Activated T-helper 1 cell treated with anti-CD3 and anti-CD28 coated beads, Interleukin-2, amount 50 U/mL, for 16 hours (primary cell): ENCODE measurements at regions not wholly inside any gene's neighbourhood (a gene's known extent, or its start where the extent isn't known, plus 50 kb on each side); places are given as distances from the start of the nearest gene placed in this dataset.
"Not testable (repeated sequence)": the region's sequence is repeated elsewhere in the genome, so short reads cannot be mapped to it uniquely, and the experiment has no call there.

Source experiments
- DNase-seq, 2 donors: peaks; one replicate each; pipeline ENCODE4 v3.0.0-alpha.2; 2020; ENCODE audit warnings: low read depth in 1 of 2, low spot score in 1 of 2

DNA sequence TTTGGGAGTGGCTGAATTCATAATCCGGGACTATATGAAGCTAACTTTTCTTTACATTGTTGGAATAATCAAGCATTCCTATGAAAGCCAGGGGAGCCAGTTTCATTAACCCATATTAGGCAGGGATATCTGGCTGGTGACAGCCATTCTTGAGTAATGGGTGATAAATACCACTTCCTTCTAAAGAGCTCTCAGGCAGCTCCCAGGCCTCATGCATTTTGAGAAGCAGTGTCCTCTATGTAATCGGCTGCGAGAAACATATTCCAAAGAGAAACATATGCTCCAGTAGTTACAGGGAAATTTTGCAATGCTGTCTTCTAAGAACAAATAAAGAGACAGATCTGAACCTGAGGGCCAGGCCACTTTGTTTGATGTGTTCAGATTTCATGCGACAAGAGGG is 83.1 kb downstream of the MSX2 start:
- no peak for DNase-seq

DNA sequence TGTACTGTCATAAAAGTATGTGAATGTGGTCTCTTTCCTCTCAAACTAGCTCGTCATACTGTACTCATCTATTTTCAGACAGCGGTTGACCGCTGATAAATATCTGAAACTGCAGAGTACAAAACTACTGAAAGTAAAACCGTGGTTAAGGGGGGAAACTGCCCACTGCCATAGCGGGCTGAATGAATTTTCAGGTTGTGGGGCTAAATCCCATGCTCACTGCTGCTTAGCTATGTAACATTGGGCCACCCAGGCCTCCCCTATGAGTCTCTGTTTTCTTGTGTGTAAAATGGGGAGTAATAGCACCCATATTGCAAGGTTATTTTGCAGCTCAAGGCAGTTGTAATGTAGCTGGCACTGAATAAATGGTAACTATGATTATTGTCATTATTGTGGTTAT is 82.3 kb downstream of the MSX2 start:
- no peak for DNase-seq

DNA sequence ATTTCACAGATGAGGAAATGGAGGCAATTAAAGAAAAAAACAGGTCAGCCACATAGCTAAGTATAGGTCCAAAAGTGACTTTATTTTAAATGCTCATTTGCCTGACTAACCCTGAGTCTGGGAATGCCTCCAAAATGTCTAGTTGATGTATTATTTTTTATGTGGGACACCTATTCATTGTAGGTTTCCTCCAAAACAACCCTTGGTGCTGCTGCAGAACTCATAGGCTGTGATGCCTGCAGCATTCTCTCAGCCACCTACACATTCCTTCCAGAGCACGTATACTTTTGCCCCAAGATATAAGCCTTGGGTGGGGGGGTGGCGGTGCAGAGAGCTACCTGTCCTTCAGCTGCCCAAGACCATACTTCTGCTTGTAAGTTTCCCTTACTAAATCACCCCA is 77.4 kb downstream of the MSX2 start:
- DNase-seq, result no peak

DNA sequence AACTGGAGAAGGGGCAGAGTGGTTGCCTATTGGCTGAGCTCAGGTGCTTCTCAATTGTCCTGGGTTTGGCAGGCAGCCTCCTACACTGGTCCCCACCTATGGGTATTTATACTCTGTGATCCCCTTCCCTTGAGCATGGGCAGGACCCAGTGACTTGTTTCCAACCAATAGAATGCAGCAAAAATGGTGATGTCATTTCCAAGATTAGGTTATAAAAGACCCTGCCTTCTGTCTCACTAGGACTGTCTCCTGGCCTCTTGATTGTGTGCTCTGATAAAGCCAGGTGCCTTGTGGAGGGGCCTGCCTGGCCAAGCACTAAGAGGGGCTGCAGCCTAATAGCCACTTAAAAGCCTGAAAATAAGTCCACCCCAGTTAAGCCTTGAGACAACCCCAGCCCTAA is 76.1 kb downstream of the MSX2 start:
- no peak for DNase-seq

DNA sequence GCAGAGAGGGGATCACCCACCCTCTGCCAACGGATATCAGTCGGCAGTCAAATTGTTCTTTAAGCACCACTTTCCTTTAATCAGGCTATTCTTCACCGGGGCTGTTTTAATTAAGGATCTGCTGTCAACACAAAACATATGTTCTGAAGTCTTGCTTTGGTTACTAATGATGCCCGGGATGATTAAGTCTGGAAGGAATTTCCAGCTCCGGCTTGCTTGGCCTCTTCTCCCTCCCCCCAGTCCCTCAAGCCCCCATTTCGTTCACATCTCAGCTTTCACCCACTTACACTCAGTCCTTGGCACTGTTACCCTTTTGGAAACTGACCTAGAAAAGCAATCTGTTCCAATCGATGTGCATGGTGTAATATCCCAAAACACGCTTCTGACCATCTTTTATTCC is 74.7 kb downstream of the MSX2 start:
- DNase-seq, result no peak

DNA sequence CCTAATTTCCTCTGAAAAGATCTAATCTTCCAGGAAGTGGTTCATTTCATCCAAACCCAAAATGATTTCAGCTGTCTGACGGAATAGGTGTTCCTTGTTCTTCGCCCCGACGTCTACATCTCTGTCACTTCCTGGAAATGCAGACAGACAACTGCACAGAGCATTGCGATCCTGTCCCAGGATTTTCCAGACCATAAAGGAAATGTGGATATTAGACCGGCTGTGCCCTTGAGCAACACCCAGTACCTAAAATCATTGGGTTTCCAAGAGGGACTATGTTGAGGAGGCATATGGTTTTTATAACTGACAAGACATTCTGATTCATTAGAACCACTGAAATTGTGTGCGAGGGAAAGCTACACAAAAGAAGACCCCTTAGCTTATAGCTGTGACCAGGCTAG is 74.2 kb downstream of the MSX2 start:
- no peak for DNase-seq

DNA sequence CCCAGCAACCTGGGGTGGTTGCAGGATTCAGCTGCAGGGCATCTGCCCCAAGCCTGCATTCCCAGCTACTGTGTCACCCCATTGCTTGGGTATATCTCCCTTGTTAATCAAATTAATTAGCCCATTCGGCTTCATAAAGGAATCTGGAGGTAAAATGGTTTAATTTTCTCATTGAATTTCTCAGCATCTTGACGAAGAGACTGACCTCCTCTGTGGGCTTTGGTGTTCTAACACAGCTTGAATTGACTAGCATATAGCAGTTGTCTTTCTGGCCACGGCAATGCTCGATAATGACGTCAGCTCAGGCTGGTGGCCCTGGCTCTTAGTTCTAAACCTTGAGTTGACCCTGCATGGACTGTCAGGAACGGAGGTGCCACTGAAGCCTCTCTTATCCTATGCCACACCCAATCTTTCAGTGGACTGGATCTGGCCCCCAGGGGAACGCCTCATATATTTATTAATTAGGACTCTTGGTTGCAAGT is 72.4 kb downstream of the MSX2 start:
- DNase-seq, result no peak

DNA sequence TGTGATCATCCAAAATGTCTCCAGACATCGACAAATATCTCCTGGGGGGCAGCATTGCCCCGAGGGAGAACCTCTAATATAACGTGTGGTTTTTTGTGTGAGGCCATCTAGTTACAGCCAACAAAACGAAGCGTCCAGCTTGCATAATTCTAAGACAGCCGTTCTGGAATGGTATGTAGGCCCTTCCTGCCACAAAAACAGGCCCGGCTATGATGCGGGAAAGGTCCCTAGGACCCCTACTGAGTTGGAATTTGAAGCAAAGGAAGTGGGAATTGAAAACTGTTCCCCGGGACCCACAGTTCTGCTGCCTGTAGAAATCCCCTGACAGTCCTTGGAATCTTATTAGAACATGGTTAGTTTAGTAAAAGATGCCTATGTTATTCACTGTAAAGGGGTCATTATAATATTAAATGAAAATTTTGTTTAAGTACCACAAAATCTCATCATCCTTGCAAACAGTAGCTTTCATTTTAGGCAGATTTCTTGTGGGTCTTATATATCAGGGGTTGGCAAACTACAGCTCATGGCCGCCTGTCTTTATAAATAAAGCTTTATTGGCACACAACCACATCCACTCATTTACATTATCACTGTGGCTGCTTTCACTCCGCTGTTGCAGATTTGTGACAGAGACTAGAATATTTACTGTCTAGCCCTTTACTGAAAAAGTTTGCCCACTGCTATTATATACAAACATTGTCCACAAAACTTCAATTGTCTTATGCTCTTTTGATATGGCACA is 70.7 kb downstream of the MSX2 start:
- no peak for DNase-seq

DNA sequence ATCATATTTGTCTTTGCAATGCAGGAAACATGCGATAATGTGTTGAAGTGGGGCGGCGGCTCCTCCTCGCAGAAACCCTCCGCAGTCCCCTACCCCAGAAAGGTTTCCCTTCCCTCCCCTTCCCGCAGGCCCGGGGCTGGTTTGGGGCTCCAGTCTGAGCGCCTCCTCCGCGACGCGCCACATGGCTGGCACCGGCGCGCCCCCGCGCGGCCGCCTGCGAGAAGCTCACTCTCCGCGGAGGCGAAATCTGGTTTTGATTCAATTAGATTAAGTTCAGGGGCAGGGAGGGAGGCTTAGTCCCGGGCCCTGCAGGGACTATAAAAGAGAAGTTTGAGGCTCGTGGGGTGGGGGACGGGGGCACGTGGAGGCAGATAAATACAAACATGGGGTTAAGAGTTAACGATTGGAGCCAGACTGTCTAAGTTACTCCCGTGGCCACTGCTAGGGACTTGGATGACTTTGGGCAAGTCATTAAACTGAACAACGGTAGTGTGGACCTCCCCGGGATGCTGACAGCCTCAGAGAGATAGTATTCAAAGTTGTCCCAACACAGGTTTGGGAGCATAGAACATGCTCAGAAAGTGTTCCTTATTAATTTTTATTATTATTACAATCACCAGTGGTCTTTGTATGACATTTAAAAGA is 69.4 kb downstream of the MSX2 start:
- DNase-seq, result peak; percentile 2 to 6

DNA sequence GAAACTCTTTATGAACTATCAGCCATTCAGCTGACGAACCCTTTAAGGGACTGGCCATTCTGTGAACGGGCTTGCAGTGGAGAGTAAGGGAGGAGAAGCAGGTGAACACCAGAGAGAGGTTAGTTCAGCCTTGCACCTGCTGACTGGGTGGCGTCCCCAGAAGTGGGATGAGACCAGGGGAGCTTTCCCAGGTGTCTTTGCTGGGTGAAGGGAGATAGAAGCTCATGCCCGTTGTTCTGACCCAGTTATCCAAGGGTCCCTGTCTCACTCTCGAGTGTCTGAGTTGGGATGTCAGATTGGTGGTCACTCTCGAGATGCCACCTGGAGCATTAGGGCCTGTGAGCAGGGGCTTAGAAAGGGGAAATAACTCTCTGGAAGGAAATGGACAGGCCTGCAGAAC is 68.7 kb downstream of the MSX2 start:
- no peak for DNase-seq

DNA sequence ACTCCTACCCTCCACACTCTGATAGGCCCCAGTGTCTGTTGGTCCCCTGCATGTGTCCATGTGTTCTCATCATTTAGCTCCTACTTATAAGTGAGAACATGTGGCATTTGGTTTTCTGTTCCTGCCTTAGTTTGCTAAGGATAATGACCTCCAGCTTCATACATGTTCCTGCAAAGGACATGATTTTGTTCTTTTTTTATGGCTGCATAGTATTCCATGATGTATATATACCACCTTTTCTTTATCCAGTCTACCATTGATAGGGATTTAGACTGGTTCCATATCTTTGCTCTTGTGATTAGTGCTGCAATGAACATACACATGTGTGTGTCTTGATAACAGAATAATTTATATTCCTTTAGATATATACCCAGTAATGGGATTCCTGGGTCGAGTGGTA is 67.9 kb downstream of the MSX2 start:
- DNase-seq, result not testable (repeated sequence)

DNA sequence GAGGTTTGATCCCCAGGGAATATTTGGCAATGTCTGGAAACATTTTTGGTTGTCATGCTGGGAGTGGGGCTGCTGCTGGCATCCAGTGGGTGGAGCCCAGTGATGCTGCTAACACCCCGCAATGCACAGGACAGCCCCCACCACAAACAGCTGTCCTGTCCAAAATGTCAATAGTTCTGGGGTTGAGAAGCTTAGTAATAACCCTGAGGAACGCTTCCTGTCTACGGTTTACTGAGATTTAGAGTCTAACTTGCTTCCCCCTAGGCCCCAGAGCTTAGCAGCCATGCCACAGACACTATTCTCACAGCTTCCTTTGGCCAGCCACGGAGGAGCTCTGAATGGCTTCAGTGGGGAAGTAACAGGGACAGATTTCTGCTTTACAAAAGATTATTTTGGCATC is 66.5 kb downstream of the MSX2 start:
- no peak for DNase-seq

DNA sequence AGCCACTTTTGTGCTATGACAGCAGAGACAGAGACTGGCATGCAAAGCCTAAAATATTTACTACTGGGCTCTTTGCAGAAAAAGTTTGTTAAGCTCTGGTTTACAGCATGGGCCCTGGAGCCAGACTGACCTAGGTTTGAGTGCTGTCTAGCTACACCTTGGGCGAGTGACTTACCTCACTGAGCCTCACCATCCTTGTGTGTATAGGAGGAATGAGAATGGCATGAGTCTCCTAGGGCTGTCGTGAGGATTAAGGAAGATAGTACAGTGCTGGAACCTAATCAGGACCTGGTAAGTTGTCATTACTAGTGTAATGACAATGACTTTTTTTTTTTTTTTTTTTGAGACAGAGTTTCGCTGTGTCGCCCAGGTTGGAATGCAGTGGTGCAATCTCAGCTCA is 65.2 kb downstream of the MSX2 start:
- no peak for DNase-seq

DNA sequence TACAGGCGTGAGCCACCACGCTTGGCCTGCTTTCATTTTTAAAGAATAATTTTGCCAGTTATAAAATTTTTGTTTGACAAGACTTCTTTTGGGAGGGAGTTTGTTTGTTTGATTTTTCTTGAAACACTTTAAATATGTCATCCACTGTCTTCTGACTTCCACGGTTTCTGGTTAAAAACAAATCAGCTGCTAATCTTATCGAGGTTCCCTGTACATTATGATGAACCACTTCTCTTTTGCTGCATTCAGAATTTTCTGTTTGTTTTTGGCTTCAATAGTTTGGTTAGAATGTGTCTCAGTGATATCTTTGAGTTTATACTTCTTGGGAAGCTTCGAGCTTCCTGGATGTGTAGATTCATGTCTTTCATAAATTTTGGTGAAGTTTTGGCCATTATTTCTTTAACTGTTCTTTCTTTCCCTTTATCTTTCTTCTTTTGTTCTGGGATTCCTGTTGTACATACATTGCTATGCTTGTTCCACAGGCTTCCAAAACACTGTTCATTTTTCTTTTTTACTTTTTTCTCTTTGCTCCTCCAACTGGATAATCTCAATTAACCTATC is 60.8 kb downstream of the MSX2 start:
- no peak for DNase-seq
